NK-92 treated with Interleukin-12 subunit alpha and Interleukin-12 subunit beta, amount 100 ng/mL, for 24 hours (cell line): ENCODE measurements at regions not wholly inside any gene's neighbourhood (a gene's known extent, or its start where the extent isn't known, plus 50 kb on each side); places are given as distances from the start of the nearest gene placed in this dataset.
A peak's percentile ranks its signal among the peaks of the same experiment; 100 is the strongest.
"Not testable (repeated sequence)": the region's sequence is repeated elsewhere in the genome, so short reads cannot be mapped to it uniquely, and the experiment has no call there.

Experiments
- DNase-seq: peaks from one replicate; lab custom pipeline; 2025; lab: John Stamatoyannopoulos, UW

DNA sequence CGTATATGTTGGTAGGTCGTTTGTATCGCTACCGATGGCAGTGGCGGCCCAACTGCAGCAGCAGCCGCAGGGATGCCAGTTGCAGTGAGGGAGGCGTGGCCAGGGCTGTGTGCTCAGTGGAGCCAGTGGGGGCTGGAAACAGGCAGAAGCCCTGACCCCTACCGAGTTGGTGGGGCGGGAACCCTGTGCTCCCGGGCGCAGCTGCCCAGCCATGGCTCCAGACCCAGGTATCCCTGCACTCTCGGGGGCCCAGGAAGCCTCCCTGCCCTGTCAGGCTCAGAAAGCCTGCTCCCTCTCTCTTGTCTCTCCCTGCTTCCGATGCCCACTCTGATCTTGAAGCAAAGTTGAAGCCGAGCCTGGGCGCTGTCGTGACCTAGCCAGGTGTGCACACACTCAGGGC is 78.6 kb upstream of the ITGB1 start:
- no peak for DNase-seq

DNA sequence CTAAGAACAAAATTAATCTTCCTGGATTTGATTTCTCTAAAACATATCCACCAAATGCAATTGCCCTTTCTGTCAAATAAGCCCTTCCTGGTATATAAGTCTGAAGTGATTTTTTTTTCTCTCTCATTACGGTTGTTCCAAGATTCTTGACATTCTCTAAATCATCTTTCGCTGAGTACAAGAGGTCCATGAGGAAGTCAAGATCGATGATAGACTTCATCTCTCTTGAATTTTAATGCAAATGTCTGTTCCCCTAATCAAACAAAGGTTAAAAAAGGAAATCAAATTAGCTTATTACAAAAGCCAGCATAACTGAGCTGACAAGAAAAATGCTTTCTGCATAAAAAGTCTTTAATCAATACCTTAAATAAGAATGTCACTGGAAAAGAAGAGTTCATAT is 77.4 kb upstream of the ITGB1 start:
- no peak for DNase-seq

DNA sequence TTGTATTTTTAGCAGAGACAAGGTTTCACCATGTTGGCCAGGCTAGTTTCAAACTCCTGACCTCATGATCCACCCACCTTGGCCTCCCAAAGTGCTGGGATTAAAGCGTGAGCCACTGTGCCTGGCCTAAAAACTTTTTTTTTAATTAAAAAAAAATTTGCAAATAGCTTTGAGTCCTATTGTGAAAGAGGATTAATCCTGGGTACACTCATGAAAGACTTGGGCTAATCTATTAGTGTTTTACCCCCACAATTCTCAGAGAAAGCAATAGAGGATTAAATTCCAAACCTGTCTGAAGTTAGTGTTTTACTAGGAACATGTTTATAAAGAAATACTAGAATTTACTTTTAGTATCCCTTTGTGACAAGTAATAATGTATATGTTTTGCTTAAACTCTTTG is 76.9 kb upstream of the ITGB1 start:
- DNase-seq = no peak

DNA sequence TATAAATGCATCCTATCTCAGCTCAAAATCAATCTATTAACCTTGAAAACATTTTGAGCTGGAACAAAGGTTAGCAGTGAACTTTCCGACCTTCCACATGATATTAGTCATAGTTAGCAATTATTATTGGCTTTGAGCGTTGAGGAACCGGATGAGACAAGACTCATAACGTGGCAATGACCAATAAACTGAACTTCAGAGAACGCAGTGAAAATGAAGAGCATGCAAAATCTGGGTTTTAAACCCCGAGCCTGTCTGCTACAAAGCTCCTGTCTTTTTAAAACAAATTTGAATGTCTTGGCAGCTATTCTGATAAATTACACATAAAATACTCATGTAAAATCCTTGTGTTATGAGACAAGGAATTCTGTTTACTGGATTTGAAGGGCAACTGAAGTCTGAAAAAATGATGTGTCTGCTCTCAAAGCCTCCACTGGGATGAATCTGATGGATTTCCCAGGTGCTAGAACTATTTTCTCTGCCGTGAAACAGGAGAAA is 74.7 kb upstream of the ITGB1 start:
- no peak for DNase-seq

DNA sequence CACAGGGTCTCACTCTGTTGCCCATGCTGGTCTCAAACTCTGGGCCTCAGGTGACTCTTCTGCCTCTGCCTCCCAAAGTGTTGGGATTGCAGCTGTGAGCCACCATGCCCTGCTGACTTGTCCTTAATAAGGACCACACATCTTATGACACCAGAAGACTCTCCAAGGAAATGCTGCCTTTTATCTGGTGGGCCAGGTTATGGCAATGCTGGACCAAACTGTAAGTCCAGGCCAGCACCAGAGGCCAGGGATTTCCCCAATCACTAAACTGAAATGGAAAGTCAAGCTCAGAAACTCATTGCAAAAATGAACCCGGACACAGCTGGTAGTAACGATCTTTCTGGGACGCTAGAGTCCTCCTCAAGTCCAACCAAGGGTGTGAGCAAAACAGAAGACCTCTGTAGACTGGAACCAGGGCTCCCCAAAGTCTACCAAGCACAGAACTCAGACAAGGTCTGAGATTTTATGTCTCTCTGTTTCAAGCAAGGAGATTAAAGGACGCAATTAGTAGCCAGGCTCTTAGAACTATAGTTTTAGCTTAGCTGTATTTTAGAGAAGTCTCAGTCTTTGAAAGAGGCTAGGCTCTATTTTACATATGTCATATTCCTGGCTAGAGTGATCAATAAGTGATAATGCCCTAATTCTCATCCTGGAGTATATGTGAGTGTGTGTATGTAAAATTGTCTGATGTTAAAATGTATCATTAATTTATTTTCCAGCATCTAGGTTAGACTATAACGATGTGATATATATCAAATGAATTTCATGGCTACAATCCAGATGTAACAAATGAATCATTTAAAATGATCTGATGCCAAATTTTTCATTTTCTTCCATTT is 74.0 kb upstream of the ITGB1 start:
- no peak for DNase-seq

DNA sequence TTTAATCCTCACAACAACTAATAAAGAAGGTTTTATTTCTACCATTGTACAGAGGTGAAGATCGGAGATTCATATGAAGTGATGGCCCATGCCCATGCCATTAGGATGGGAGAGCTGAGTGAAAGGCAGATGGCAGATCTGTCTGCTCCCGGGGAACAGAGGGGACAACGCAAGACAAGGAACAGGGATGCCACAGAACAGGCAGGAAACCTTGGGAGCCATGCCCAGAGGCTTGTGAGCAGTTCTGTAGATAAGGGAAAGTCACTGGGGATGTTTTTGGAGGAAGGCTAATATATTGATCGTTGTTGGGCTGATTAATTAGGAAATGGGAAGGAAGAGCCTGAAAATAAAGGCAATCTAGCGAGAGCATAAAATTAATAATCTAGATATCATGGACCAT is 73.1 kb upstream of the ITGB1 start:
- DNase-seq = no peak

DNA sequence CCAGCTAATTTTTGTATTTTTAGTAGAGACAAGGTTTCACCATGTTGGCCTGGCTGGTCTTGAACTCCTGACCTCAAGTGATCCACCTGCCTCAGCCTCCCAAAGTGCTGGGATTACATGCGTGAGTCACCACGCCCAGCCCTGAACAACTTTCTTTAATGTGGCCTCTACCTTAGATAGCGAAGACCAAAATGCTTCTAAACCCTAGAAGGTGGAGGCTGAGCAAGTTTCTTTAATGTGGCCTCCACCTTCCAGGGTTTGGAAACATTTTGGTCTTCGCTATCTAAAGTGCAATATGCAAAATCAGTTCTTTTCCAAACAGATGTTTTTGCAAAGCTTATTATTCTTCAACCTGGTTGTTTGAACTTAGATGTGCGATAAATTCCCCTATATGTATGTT is 70.5 kb upstream of the ITGB1 start:
- DNase-seq = not testable (repeated sequence)

DNA sequence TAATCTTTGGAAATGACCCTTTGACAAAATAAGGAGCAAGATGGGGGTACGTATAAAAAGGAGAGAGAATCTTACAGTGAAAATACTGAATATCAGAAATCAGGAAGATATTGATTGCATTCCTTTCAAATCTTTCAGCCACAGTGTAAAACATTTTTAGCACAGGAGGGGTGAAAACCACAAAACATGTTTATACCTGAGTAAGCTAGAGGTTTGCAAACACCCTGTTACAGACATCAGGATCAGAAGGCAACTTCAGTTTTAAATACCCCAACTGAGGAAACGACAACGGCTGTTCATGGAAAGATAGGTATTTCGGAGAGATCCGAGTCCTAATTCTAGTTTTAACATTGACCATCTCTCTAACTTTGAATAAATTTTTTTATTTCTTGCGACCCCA is 69.1 kb upstream of the ITGB1 start:
- DNase-seq = no peak

DNA sequence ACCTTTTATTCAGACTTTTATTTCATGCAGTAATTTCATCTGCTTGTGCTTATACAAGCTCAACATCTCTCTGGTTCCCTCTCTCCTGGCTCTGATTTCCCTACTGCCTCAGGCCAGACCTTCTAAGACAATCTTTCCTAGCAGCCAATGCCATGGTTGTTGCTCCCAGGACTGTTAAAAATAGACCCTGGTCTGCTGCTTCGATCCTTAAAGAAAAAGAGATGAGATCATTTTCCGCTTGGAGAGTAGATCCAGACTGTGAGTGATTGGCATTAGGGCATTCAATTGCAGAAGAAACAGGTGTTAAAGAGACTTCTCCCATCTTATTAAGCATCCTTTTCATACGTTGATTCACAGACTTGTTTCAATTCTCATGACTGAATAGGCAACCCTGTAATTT is 68.4 kb upstream of the ITGB1 start:
- no peak for DNase-seq

DNA sequence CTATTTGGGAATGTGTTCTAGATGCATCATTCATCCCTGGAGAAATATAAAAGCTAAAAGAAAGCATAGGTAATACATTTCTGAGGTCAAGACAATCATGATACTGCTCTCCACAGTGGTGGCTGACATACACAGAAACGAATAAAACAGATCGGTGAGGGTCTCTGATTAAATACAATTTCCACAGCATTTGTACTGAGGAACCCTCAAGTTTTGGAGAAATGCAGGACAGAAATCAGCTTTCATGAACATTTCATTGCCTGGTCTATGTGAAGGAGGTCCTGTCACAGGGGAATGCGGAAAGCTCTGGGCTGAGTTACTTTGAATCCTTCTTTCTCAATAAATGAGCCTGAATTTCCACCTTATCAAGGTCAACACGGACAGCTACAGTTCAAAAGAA is 67.9 kb upstream of the ITGB1 start:
- DNase-seq = no peak

DNA sequence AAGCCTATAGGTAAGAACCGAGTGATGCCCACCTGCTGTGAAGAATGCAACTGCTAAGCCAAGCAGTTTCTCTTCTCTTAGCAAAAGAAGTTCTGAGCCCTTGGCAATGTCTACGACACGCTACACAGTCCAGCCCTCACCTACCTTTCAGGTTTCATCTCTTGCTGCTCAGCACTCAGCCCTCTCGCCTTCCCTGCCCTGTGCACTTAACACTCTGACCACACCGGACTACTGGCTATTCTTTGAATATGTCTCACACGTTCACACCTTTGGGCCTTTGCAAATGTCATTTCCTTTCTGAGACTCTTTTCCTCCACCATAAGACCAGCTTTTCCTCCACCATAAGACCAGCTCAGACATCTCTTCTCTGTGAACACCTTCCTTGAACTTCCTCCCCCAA is 67.0 kb upstream of the ITGB1 start:
- DNase-seq = peak; percentile 44

DNA sequence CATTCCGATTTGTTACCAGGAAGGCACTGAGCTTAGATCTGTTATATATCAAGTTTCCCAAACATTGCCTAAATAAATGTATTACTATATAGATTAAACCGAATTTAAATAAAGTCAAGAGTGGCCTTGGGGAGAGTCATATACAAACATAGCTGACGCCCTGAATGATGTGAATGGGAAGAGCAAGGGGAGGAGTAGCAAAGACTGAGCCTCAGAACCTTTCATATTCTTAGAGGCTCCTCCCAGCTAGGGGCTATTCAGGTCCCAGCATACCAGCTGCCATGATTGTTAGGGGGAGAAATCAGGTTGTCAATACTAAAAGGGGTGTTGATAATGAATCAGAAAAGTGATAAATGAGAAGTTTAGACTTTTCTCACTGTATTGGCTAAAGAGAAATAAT is 64.7 kb upstream of the ITGB1 start:
- DNase-seq = no peak

DNA sequence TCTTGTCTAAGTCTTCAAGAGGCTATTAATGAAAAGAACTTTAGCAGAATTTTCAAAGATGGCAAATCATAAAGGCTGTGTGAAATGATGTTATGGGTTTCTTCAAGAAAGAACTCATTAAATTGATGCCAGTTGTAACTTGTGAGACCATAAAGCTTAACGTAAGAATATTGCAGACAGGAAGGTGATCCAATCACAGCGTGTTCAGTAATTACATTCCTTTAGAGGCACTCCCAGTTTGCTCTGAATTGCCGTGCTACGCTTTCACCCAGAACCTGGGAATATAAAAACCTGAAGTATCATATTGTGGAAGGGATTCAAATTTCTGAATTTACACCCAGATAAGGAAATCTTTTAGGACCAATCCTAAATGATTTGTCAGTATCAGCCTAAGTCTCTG is 64.1 kb upstream of the ITGB1 start:
- no peak for DNase-seq

DNA sequence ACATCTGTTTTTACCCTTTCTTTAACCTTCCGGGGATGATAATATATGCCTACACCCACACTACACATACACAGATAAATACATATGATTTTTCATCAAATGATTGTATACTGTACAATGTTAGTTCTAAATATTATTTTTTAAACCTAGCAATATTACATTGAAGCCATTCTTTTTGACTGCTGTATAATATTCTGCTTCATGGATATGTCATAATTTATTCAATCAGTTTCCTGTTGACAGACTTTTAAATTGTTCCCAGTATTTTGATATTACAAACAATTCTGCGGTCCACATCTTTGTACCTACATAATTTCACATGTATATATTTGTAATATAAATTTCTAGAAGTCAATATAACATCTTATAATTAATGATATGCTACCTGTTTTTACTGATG is 59.0 kb upstream of the ITGB1 start:
- DNase-seq = no peak

DNA sequence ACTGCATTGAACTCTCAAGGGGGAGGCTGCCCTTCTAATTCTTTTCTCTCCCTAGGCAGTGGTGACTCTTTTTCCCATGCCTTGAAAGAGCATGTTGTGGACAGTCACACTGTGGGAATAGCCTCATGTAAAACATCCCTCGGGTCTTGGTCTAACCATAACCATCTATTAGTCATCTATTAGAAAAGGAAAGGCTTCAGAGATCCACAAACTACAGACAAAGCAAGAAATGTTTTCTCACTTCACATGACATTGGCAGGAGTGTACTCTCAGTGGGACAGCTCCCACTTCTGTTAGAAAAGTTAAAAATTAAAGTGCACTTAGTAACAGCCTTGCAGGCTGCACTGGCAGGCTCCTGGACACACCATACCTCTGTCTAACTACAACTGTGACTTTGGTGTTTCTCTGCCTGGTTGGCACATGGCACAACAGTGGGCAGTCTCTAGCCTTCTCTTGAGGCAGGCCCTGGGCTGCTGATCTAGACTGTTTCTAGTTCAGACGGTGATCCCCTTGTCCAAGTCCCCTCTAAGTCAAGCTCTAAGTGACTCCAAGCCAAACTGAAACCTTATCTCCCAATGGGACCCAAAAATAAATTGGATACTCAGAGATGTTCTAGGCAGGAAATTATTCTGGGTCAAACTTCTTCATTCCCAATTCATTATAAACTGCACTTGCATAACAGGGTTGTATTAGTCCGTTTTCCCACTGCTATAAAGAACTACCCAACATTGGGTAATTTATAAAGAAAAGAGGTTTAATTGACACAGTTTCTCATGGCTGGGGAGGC is 57.9 kb upstream of the ITGB1 start:
- DNase-seq = no peak

DNA sequence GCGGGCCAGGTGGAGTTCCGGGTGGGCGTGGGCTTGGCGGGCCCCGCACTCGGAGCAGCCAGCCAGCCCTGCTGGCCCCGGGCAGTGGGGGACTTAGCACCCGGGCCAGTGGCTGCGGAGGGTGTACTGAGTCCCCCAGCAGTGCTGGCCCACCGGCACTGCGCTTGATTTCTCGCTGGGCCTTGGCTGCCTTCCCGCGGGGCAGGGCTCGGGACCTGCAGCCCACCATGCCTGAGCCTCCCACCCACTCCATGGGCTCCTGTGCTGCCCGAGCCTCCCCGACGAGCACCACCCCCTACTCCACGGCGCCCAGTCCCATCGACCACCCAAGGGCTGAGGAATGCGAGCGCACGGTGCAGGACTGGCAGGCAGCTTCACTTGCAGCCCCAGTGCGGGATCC is 55.3 kb upstream of the ITGB1 start:
- DNase-seq = not testable (repeated sequence)

DNA sequence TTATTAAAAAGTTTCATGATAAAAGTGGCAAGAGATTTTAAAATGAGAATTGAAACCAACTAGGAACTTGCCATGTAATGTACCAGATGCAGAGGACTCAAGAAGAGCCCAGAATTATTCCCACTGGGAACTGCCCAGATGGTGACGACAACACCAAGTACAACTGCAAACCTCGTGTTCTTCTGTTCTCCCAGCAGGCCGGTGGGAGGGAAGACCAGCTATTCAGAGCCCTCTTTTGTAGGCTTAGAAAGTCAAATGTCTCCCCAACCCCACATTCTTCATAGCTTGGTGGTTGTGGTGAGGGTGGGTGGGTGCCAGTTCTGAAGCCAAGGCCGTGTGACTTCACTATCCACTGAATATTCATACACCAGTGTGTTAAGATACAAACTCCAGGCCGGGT is 54.3 kb upstream of the ITGB1 start:
- DNase-seq = no peak

DNA sequence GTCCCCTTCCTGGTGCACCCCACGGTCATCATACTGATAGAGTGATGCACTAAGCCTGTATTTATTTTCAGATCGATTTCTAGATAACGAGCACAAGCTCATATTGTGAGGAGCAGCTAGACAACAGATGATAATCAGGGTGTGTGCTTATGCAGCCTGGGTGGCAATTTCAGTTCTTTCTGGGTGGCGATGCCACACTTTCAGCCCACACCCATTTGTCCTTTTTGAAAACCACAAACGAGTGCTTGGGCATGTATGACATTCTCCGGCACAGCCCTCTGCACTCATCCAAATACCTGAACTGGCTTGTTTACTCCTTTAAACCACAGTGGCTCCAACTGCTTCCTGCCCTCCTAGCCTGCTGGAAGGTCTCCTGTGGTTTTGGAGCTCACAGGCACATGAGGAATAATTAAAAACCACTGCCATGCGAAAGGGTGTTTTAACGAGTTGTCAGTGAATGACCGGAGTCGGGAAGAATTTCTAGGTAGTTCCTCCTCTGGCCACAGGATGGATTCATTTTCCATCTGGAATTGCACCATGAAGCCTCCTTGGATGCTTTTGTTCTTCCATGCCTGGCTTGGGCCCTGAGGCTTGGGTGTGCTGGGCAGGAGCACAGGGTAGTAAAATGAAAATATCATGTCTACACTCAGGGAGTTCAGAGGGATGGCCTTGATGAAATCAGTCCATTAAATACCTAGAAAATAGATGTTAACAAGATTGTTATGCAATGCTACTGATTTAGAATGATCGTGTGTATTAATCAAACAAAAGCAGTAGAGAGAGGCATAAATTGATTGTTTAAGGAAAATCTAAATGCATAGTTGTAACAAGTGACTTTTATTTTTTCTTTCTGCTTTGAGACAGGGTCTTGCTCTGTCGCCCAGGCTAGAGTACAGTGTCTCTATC is 52.4 kb upstream of the ITGB1 start:
- no peak for DNase-seq

DNA sequence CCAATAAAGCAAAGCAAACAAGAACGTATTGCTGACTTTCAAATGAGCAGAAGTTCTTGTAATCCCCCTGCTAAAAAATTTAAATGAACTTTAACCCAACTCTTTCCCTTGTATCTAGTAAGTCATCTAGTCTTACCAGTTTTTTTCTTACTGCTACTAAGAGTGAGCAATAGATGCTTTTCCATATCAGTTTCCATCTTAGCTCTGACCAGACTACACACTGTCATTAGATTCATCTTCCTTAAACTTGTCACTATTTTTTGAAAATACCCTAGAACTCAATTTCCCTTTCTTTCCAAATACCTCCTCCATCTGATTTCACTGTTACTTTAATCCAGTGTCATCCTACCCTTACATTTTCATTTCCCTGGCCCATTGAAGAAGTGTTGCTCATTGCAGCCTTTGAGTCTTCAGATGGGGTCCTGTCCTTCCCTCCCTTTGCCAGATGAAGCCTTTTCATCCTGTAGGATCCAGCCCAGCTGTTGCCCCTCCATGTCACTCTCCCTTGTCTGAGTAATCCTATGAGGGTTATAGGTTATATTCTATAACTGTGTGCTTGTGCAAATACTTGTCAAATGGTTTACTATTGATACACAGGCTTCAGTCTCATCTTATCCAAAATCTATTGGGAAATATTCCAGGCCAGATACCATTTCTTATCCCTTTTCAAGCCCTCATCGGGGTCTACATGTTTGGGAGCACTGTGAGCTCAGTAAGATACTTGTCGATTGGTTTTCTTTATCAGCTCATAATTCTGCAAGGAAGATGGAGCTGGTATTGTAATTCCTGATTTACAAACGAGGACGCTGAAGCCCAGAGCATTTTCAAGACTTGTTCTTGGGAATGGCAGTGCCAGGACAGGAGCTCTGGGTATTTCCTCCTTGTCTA is 51.5 kb upstream of the ITGB1 start:
- DNase-seq = no peak

DNA sequence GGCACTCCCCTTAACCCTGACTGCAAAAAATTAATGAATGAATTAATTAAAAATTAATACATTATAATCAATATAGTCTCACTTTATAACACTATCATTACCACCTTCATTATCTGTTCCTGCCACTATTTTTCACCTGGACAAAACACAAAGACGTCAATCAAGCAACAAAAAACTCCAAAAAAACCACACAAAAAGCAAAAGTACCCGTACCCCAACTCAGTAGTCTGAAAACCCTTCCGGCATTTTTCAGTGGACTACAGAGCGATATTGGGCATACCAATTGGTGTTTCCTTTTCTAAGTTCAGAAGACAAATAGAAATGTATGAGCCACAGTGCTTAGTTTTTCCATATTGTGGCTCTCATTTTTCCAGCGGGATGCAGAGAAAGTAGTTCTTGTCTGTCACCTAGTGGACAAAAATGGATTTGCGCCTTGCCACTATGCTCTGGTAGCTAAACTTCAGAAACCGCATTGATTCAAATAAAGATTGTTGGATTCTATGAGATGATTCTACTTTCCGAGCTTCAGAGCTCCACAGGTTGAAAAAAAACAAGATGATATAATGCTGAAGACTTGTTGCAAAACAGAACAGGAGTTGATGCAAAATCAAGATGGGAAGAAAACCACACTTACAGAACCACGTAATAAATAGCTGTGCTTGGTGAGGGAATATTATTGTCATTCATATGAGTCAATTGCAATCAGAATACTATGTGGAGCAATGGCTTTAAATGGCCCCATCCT is 50.6 kb upstream of the ITGB1 start:
- no peak for DNase-seq
